ENCODE measurements at regions not wholly inside any gene's neighbourhood (a gene's known extent, or its start where the extent isn't known, plus 50 kb on each side); places are given as distances from the start of the nearest gene placed in this dataset.

- DNase-seq: no peak
Measured at GRCh38 chr11:27773884-27774283, 73.6 kb upstream of the BDNF start.

GRCh38 chr11:27771516-27771915 is 71.3 kb upstream of the BDNF start:
- DNase-seq: no peak

- no peak for DNase-seq
Measured at GRCh38 chr11:27770576-27770975, 70.3 kb upstream of the BDNF start.

DNA sequence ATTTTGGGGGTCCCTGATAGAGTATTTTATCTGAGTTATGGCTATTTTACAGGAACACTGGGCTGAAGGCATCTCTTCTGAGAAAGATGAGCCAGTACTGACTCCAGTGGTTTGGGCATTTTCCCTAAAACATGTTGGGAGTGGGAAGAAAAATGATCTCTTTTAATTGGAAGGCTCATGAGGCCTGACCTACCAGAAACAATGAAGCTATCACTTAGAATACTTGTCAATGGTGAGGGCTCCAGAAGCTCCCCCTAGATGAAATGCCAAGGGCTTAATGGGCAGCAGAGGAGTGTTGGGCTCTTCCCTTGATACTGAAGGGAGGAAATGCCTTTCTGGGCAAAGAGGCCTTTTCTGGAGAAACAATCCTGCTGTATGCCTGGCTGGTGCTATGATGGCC is 63.5 kb upstream of the BDNF start:
- no peak for DNase-seq

- DNase-seq: peak in 14 of 58 donors; percentile 2 to 44 (median 10)
Measured at GRCh38 chr11:27761356-27761755, 61.1 kb upstream of the BDNF start.

GRCh38 chr11:27757953-27758352 is 57.7 kb upstream of the BDNF start:
- DNase-seq: no peak

DNA sequence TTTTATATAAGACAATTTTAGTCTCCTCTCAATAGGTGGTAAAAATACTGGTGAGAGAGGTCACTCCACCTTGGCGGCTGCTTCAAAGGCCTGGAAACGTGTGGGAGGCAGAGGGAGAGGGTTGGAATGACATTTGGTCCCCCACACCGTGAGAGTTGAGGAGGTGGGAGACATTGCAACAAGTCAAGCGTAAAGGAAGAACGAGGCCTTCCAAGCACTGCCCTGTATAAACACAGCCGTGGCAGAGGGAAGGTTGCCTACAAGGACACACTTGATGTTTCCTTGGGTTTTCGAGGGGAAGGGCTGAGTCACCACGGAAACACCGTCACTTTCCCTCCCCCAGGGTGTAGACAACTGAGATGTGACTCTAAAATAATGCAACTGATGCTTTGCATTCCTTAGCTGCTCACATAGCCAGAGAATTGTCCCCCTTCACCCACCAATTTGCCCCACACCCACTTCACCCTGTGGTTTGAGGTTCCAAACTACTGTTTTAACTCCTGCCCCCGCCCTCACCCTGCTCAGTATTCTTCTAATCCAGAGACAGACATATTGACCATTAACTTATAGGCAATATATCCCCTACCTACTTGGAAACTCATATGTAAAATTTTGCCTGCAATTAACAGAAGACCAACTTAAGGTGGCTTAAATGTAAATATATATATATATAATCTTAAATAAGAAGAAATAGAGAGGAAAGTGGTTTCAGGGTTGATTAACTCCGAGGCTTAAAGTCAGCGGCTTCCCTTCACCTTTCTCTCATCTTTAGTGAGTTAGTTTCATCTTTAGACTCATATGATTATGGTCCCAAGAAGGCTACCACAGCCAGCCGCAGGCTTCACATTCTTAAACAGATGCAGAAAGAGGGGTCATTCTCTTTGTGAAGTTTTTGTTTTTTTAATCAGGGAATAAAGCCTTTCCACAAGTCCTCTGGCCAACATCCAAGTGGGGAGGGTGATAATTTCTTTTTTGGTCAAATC is 54.1 kb upstream of the BDNF start:
- DNase-seq: no peak
